HG03442 (cell line): ENCODE measurements at regions not wholly inside any gene's neighbourhood (a gene's known extent, or its start where the extent isn't known, plus 50 kb on each side); places are given as distances from the start of the nearest gene placed in this dataset.

ENCODE experiments used
- ATAC-seq: cut with Tn5 transposase; IDR thresholded peaks from one replicate; pipeline ENCODE4 v1.9.1; 2021; ENCODE audit warnings: mild to moderate bottlenecking, moderate library complexity; ENCODE audit not compliant: unreplicated experiment

- no peak for ATAC-seq
Measured at GRCh38 chr14:31943217-31943799, 133.8 kb upstream of the ARHGAP5 start.

GRCh38 chr14:31943861-31944255 lies 133.2 kb upstream of the ARHGAP5 start:
- no peak for ATAC-seq

- ATAC-seq, result no peak
Measured at GRCh38 chr14:31944256-31945073, 132.6 kb upstream of the ARHGAP5 start.

- ATAC-seq, result peak; percentile 43
Measured at GRCh38 chr14:31945074-31945613, 132.0 kb upstream of the ARHGAP5 start.

- ATAC-seq, result no peak
Measured at GRCh38 chr14:31945701-31946100, 131.4 kb upstream of the ARHGAP5 start.

- ATAC-seq, result no peak
Measured at GRCh38 chr14:31947076-31947475, 130.0 kb upstream of the ARHGAP5 start.

- ATAC-seq, result no peak
Measured at GRCh38 chr14:31947680-31948595, 129.2 kb upstream of the ARHGAP5 start.

- no peak for ATAC-seq
Measured at GRCh38 chr14:31949709-31950108, 127.4 kb upstream of the ARHGAP5 start.

GRCh38 chr14:31950331-31950730 lies 126.8 kb upstream of the ARHGAP5 start:
- no peak for ATAC-seq

- no peak for ATAC-seq
Measured at GRCh38 chr14:31950764-31951637, 126.1 kb upstream of the ARHGAP5 start.

GRCh38 chr14:31951638-31951964 lies 125.5 kb upstream of the ARHGAP5 start:
- no peak for ATAC-seq

- ATAC-seq, result no peak
Measured at GRCh38 chr14:31952573-31952972, 124.5 kb upstream of the ARHGAP5 start.

GRCh38 chr14:31953210-31953609 lies 123.9 kb upstream of the ARHGAP5 start:
- no peak for ATAC-seq

GRCh38 chr14:31954991-31955390 lies 122.1 kb upstream of the ARHGAP5 start:
- ATAC-seq, result no peak

- no peak for ATAC-seq
Measured at GRCh38 chr14:31955936-31956579, 121.0 kb upstream of the ARHGAP5 start.

GRCh38 chr14:31957565-31957964 lies 119.5 kb upstream of the ARHGAP5 start:
- no peak for ATAC-seq

GRCh38 chr14:31960039-31960438 lies 117.1 kb upstream of the ARHGAP5 start:
- ATAC-seq, result no peak

- ATAC-seq, result no peak
Measured at GRCh38 chr14:31961896-31962295, 115.2 kb upstream of the ARHGAP5 start.

GRCh38 chr14:31962920-31963319 lies 114.2 kb upstream of the ARHGAP5 start:
- ATAC-seq, result no peak

- no peak for ATAC-seq
Measured at GRCh38 chr14:31963587-31963986, 113.5 kb upstream of the ARHGAP5 start.
